ENCODE measurements at regions not wholly inside any gene's neighbourhood (a gene's known extent, or its start where the extent isn't known, plus 50 kb on each side); places are given as distances from the start of the nearest gene placed in this dataset.

- Histone ChIP-seq H3K27ac (ENCODE audit: low read depth) (no peak overlapping the region), H3K36me3 (ENCODE audit: insufficient read depth) (no peaks in the 10 kb centered on the region), H3K4me1 (ENCODE audit: insufficient read depth) (peaks cover 9% of the 10 kb centered on the region), H2AFZ (no peak overlapping the region), H3K79me2 (replicated peaks; ENCODE audit: insufficient read depth) (no peaks in the 10 kb centered on the region), H3K27me3 (ENCODE audit: insufficient read depth) (peaks cover 11% of the 10 kb centered on the region; the same call in 1 of the 2 replicates), H3K4me3 (no peak overlapping the region), H4K20me1 (replicated peaks; ENCODE audit: insufficient read depth) (no peaks in the 10 kb centered on the region), H3K9me2 (ENCODE audit: insufficient read depth) (0 out of 2 replicates have a peak, but pooled peaks cover under 1% of the 10 kb centered on the region), H3K4me2 (no peak overlapping the region), H3F3A (replicated peaks; ENCODE audit: low read depth) (no peaks in the 10 kb centered on the region)
- DNase-seq (ENCODE audit: low spot score) (no peak), ATAC-seq (no peak)
- no peak for TF ChIP-seq JUNB (IDR thresholded peaks at IDR 0.05; ENCODE audit: unreplicated experiment)
- no peak for TF ChIP-seq CTCF (conservative IDR thresholded peaks at IDR 0.05; ENCODE audit: low read depth in 2 of 2)
- TF ChIP-seq STAT1 (IDR thresholded peaks at IDR 0.05; ENCODE audit: unreplicated experiment) = no peak
- no peak for TF ChIP-seq ZNF331 (CRISPR knock-in tag; IDR thresholded peaks at IDR 0.05; ENCODE audit: low read depth)
- TF ChIP-seq, protein P1, sequence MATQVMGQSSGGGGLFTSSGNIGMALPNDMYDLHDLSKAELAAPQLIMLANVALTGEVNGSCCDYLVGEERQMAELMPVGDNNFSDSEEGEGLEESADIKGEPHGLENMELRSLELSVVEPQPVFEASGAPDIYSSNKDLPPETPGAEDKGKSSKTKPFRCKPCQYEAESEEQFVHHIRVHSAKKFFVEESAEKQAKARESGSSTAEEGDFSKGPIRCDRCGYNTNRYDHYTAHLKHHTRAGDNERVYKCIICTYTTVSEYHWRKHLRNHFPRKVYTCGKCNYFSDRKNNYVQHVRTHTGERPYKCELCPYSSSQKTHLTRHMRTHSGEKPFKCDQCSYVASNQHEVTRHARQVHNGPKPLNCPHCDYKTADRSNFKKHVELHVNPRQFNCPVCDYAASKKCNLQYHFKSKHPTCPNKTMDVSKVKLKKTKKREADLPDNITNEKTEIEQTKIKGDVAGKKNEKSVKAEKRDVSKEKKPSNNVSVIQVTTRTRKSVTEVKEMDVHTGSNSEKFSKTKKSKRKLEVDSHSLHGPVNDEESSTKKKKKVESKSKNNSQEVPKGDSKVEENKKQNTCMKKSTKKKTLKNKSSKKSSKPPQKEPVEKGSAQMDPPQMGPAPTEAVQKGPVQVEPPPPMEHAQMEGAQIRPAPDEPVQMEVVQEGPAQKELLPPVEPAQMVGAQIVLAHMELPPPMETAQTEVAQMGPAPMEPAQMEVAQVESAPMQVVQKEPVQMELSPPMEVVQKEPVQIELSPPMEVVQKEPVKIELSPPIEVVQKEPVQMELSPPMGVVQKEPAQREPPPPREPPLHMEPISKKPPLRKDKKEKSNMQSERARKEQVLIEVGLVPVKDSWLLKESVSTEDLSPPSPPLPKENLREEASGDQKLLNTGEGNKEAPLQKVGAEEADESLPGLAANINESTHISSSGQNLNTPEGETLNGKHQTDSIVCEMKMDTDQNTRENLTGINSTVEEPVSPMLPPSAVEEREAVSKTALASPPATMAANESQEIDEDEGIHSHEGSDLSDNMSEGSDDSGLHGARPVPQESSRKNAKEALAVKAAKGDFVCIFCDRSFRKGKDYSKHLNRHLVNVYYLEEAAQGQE (IDR thresholded peaks at IDR 0.05; ENCODE audit: unreplicated experiment) = no peak
- TF ChIP-seq EZH2 (IDR thresholded peaks at IDR 0.05; ENCODE audit: low read depth, unreplicated experiment) = no peak
- TF ChIP-seq, protein P2, sequence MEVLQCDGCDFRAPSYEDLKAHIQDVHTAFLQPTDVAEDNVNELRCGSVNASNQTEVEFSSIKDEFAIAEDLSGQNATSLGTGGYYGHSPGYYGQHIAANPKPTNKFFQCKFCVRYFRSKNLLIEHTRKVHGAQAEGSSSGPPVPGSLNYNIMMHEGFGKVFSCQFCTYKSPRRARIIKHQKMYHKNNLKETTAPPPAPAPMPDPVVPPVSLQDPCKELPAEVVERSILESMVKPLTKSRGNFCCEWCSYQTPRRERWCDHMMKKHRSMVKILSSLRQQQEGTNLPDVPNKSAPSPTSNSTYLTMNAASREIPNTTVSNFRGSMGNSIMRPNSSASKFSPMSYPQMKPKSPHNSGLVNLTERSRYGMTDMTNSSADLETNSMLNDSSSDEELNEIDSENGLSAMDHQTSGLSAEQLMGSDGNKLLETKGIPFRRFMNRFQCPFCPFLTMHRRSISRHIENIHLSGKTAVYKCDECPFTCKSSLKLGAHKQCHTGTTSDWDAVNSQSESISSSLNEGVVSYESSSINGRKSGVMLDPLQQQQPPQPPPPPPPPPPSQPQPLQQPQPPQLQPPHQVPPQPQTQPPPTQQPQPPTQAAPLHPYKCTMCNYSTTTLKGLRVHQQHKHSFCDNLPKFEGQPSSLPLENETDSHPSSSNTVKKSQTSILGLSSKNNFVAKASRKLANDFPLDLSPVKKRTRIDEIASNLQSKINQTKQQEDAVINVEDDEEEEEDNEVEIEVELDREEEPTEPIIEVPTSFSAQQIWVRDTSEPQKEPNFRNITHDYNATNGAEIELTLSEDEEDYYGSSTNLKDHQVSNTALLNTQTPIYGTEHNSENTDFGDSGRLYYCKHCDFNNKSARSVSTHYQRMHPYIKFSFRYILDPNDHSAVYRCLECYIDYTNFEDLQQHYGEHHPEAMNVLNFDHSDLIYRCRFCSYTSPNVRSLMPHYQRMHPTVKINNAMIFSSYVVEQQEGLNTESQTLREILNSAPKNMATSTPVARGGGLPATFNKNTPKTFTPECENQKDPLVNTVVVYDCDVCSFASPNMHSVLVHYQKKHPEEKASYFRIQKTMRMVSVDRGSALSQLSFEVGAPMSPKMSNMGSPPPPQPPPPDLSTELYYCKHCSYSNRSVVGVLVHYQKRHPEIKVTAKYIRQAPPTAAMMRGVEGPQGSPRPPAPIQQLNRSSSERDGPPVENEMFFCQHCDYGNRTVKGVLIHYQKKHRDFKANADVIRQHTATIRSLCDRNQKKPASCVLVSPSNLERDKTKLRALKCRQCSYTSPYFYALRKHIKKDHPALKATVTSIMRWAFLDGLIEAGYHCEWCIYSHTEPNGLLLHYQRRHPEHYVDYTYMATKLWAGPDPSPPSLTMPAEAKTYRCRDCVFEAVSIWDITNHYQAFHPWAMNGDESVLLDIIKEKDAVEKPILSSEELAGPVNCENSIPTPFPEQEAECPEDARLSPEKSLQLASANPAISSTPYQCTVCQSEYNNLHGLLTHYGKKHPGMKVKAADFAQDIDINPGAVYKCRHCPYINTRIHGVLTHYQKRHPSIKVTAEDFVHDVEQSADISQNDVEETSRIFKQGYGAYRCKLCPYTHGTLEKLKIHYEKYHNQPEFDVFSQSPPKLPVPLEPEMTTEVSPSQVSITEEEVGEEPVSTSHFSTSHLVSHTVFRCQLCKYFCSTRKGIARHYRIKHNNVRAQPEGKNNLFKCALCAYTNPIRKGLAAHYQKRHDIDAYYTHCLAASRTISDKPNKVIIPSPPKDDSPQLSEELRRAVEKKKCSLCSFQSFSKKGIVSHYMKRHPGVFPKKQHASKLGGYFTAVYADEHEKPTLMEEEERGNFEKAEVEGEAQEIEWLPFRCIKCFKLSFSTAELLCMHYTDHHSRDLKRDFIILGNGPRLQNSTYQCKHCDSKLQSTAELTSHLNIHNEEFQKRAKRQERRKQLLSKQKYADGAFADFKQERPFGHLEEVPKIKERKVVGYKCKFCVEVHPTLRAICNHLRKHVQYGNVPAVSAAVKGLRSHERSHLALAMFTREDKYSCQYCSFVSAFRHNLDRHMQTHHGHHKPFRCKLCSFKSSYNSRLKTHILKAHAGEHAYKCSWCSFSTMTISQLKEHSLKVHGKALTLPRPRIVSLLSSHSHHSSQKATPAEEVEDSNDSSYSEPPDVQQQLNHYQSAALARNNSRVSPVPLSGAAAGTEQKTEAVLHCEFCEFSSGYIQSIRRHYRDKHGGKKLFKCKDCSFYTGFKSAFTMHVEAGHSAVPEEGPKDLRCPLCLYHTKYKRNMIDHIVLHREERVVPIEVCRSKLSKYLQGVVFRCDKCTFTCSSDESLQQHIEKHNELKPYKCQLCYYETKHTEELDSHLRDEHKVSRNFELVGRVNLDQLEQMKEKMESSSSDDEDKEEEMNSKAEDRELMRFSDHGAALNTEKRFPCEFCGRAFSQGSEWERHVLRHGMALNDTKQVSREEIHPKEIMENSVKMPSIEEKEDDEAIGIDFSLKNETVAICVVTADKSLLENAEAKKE (CRISPR knock-in tag; IDR thresholded peaks at IDR 0.05) = no peak
- TF ChIP-seq NANOG (IDR thresholded peaks at IDR 0.05; ENCODE audit: borderline replicate concordance) = no peak
- TF ChIP-seq POLR2AphosphoS5 (IDR thresholded peaks at IDR 0.05; ENCODE audit: low read depth) = no peak
- TF ChIP-seq ETS1 (IDR thresholded peaks at IDR 0.05) = no peak
- TF ChIP-seq ZNF114 (CRISPR knock-in tag; IDR thresholded peaks at IDR 0.05) = no peak
- no peak for TF ChIP-seq CREB1 (CRISPR knock-in tag; IDR thresholded peaks at IDR 0.05; ENCODE audit: low read depth)
- no peak for TF ChIP-seq EZH2phosphoT487 (IDR thresholded peaks at IDR 0.05; ENCODE audit: unreplicated experiment)
- peaks cover 16% of the 10 kb centered on the region for H3K27me3 Mint-ChIP-seq (ENCODE audit: insufficient read depth, low read depth, poor library complexity)
- H3K4me1 Mint-ChIP-seq = peaks cover 18% of the 10 kb centered on the region
- H3K4me3 Mint-ChIP-seq = no peak overlapping the region
- H3K27ac Mint-ChIP-seq = no peak overlapping the region
- H3K36me3 Mint-ChIP-seq (ENCODE audit: low read depth) = no peaks in the 10 kb centered on the region
- H3K9me3 Mint-ChIP-seq = no peaks in the 10 kb centered on the region
Observed at GRCh38 chr10:64090865-64091264, 569.7 kb downstream of the REEP3 start.
